ENCODE measurements at regions not wholly inside any gene's neighbourhood (a gene's known extent, or its start where the extent isn't known, plus 50 kb on each side); places are given as distances from the start of the nearest gene placed in this dataset.

GRCh38 chr5:42900734-42901133 lies 89.0 kb upstream of the SELENOP start:
- H3K27me3 ChIP-seq (ENCODE audit: insufficient read depth, low read depth): peaks cover 26% of the 10 kb centered on the region
- BruUV-seq (replicated peaks): no TSS peak
- no peak overlapping the region for H3K4me2 ChIP-seq
- H3K36me3 ChIP-seq (ENCODE audit: low read depth): no peaks in the 10 kb centered on the region
- intact Hi-C loops (cut with micrococcal nuclease; ENCODE audit: unreplicated experiment): no loop called here
- no peak for DNase-seq
- no peak overlapping the region for H2AFZ ChIP-seq
- H3K4me3 ChIP-seq: no peak overlapping the region
- no peaks in the 10 kb centered on the region for H3F3A ChIP-seq (ENCODE audit: insufficient read depth, low read depth)
- H3K4me1 ChIP-seq (replicated peaks; ENCODE audit: insufficient read depth): no peaks in the 10 kb centered on the region
- no peak for TF ChIP-seq EZH2 (IDR thresholded peaks at IDR 0.05; ENCODE audit: low read depth)
- TF ChIP-seq, protein P1, sequence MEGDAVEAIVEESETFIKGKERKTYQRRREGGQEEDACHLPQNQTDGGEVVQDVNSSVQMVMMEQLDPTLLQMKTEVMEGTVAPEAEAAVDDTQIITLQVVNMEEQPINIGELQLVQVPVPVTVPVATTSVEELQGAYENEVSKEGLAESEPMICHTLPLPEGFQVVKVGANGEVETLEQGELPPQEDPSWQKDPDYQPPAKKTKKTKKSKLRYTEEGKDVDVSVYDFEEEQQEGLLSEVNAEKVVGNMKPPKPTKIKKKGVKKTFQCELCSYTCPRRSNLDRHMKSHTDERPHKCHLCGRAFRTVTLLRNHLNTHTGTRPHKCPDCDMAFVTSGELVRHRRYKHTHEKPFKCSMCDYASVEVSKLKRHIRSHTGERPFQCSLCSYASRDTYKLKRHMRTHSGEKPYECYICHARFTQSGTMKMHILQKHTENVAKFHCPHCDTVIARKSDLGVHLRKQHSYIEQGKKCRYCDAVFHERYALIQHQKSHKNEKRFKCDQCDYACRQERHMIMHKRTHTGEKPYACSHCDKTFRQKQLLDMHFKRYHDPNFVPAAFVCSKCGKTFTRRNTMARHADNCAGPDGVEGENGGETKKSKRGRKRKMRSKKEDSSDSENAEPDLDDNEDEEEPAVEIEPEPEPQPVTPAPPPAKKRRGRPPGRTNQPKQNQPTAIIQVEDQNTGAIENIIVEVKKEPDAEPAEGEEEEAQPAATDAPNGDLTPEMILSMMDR (conservative IDR thresholded peaks at IDR 0.05): no peak
- POLR2A ChIA-PET (ENCODE audit: unreplicated experiment): no interaction called here
- H3K9me2 ChIP-seq (ENCODE audit: insufficient read depth): no peaks in the 10 kb centered on the region
- H3K9me3 ChIP-seq (ENCODE audit: insufficient read depth, low read depth): no peaks in the 10 kb centered on the region
- CTCF ChIA-PET: interaction anchor here (0.6 kb wide), 1 partner anchor 843 kb away, joined by 4 read pairs; no protein-coding TSS in a partner anchor
- no peaks in the 10 kb centered on the region for H4K20me1 ChIP-seq (ENCODE audit: insufficient read depth)
- H3K27ac ChIP-seq: no peak overlapping the region
- no peaks in the 10 kb centered on the region for H3K79me2 ChIP-seq (ENCODE audit: low read depth)

GRCh38 chr5:42898760-42899159 lies 87.1 kb upstream of the SELENOP start:
- Histone ChIP-seq H3K27ac (no peak overlapping the region), H3K36me3 (ENCODE audit: low read depth) (no peaks in the 10 kb centered on the region), H4K20me1 (ENCODE audit: insufficient read depth) (no peaks in the 10 kb centered on the region), H3K4me2 (no peak overlapping the region), H3K9me3 (ENCODE audit: insufficient read depth, low read depth) (no peaks in the 10 kb centered on the region), H3K27me3 (ENCODE audit: insufficient read depth, low read depth) (peaks cover 22% of the 10 kb centered on the region), H3F3A (ENCODE audit: insufficient read depth, low read depth) (no peaks in the 10 kb centered on the region), H3K9me2 (ENCODE audit: insufficient read depth) (no peaks in the 10 kb centered on the region), H3K79me2 (ENCODE audit: low read depth) (no peaks in the 10 kb centered on the region), H2AFZ (no peak overlapping the region), H3K4me1 (replicated peaks; ENCODE audit: insufficient read depth) (no peaks in the 10 kb centered on the region), H3K4me3 (no peak overlapping the region)
- BruUV-seq (replicated peaks): no TSS peak
- CTCF ChIA-PET: no interaction called here
- intact Hi-C loops (cut with micrococcal nuclease; ENCODE audit: unreplicated experiment): no loop called here
- TF ChIP-seq, protein P1 (conservative IDR thresholded peaks at IDR 0.05): no peak
- TF ChIP-seq EZH2 (IDR thresholded peaks at IDR 0.05; ENCODE audit: low read depth): no peak
- POLR2A ChIA-PET (ENCODE audit: unreplicated experiment): no interaction called here
- DNase-seq: no peak

- TF ChIP-seq, protein P1 (conservative IDR thresholded peaks at IDR 0.05): no peak
- TF ChIP-seq EZH2 (IDR thresholded peaks at IDR 0.05; ENCODE audit: low read depth): no peak
- Histone ChIP-seq H3F3A (ENCODE audit: insufficient read depth, low read depth) (no peaks in the 10 kb centered on the region), H3K4me1 (replicated peaks; ENCODE audit: insufficient read depth) (no peaks in the 10 kb centered on the region), H2AFZ (no peak overlapping the region), H4K20me1 (ENCODE audit: insufficient read depth) (no peaks in the 10 kb centered on the region), H3K79me2 (ENCODE audit: low read depth) (no peaks in the 10 kb centered on the region), H3K9me3 (ENCODE audit: insufficient read depth, low read depth) (no peaks in the 10 kb centered on the region), H3K4me2 (no peak overlapping the region), H3K27ac (no peak overlapping the region), H3K36me3 (ENCODE audit: low read depth) (no peaks in the 10 kb centered on the region), H3K9me2 (ENCODE audit: insufficient read depth) (no peaks in the 10 kb centered on the region), H3K27me3 (ENCODE audit: insufficient read depth, low read depth) (peaks cover 33% of the 10 kb centered on the region), H3K4me3 (no peak overlapping the region)
- CTCF ChIA-PET: no interaction called here
- intact Hi-C loops (cut with micrococcal nuclease; ENCODE audit: unreplicated experiment): no loop called here
- POLR2A ChIA-PET (ENCODE audit: unreplicated experiment): no interaction called here
- DNase-seq: no peak
- BruUV-seq (replicated peaks): no TSS peak
Measured at GRCh38 chr5:42896523-42896922, 84.8 kb upstream of the SELENOP start.
